ENCODE measurements at regions not wholly inside any gene's neighbourhood (a gene's known extent, or its start where the extent isn't known, plus 50 kb on each side); places are given as distances from the start of the nearest gene placed in this dataset.
A peak's percentile ranks its signal among the peaks of the same experiment; 100 is the strongest.

DNA sequence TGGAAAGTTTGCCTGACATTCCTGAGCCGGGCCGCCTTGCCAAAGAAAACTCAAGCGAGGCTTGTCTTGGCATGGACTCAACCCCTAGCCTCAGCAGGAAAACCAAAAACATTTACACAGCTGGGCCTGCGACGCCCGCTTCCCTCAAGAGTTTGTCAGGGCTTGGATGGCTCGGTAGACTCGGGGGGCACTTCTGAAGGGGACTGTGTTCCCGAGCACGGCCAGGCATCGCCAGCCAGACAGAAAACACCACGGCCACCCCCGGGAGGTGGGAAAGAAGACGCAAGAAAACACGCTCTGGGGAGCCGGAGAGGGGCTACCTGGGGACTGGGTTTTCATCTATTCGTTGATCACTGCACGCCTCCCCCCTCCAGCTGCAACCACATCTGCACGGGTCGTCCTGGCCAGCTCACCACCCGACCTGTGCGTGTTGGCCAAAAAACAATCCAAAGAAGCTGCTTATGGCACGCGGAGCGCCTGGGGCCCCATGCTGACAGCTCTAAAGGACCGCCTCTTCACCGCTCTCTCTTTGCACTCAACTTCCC is 380.7 kb downstream of the MN1 start:
- peak; percentile 55 for DNase-seq (ENCODE audit: low spot score)

GRCh38 chr22:27422442-27422841 is 379.1 kb downstream of the MN1 start:
- no peak for DNase-seq (ENCODE audit: low spot score)

DNA sequence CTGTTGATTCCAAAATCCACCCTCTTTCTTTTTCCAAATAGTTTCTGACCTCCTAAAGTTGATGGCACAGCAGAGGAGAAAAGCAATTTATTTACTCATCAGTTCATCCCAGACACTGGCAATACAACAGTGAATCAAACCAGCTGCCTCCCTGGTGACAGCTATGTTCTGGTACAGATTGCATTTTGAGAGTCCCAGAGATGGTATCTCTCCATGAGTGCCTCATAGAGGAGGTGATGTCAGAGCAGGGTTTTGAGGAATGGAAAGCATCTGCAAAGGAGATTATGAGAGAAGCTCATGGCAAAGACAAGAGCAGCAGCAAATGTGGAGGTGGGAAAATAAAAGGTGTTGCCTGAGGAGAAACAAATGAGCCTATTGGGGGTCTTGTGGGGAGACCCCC is 377.2 kb downstream of the MN1 start:
- no peak for DNase-seq (ENCODE audit: low spot score)

DNA sequence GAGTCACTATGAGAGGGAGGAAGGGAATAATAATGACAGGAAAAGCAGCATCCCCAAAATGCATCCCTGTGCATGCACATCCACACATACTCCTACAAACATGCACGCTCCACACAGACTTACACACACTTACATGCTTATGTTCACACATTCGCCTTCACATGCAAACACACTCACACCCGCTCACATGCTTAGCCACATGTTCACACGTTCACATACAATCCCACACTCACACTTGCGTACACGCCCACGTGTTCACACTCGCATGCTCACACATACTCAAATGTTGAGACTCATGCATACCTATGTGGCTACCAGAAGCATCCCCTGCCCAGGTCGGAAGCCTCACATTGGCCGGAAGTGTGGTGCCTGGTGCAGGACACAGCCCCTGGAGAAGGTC is 372.1 kb downstream of the MN1 start:
- DNase-seq (ENCODE audit: low spot score) = no peak

DNA sequence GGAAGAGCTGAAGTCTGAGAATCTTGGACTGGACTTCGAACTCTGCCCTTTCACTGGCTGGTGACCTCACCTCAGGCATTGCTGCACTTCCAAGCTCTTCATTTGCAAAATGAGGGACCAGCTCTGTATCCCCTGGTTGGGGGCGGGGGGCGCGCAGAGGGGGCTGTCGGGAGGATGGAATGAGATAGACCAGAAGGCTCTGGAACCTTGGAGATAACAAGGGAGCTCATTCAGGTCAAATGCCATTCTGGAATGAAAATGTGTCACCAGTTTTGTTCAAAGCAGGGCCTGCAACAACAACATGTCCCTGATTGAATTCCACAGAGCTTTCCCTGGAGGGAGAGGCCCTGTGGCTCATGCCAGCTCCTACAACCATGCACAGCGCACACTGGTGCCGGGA is 370.5 kb downstream of the MN1 start:
- no peak for DNase-seq (ENCODE audit: low spot score)

- DNase-seq (ENCODE audit: low spot score) = no peak
Observed at GRCh38 chr22:27431896-27432295, 369.7 kb downstream of the MN1 start.

- DNase-seq (ENCODE audit: low spot score) = no peak
Observed at GRCh38 chr22:27433099-27433498, 368.5 kb downstream of the MN1 start.

- DNase-seq (ENCODE audit: low spot score) = no peak
Observed at GRCh38 chr22:27433585-27434190, 367.9 kb downstream of the MN1 start.

DNA sequence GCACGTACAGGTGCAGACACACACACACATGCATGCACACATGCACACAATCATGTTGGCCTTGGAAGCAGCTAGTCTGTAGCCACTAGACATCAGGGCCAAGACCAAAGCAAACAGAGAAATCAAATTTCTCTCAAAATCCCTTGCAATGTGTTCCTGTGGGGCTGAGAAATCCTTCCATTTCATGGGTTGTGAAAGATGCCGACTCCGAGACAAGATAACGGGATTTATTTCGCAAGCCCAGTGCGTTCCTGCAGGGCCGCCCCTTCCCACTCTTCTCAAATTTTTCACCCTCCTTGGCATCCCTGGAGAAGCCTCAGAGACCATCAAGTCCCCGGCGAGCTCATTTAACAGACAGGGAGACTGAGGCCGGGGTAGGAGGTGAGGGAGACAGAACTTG is 366.7 kb downstream of the MN1 start:
- no peak for DNase-seq (ENCODE audit: low spot score)

GRCh38 chr22:27435844-27436576 is 365.5 kb downstream of the MN1 start:
- no peak for DNase-seq (ENCODE audit: low spot score)

DNA sequence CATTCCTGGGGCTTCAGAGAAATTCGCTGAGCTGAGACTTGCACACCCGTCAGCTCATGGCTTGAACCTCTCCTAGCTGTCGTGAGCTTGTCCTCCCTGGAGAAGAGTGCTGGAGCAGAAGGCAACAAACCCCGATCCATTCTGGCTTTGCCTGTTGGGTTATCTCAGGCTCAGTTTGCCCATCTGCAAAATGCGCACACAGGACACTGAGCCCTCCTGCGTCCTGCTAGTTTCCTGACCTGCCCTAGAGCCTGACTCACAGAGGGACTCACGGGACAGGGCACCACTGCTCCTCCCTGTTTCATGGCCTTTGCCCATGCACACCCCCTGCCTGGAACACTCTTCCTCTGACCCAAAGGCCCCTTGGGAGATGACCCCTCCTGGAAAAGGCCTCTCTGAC is 365.0 kb downstream of the MN1 start:
- DNase-seq (ENCODE audit: low spot score) = no peak

DNA sequence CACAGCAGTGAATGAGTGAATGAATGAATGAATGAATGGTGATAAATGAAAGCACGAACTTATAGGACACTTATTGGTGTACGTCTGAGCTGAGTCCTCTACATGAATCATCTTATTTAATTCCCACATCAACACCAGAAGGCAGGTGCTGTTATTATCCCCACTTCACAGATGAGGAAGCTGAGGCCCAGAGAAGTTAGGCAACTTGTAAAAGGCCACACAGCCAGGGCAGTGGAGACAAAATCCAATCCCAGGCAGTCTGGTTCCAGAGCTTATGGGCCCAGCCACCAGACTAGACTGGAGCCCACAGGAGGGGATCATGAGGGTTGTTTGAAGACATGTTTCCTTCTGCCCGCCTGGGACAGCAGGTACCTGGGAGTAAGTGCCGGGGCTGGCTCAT is 364.0 kb downstream of the MN1 start:
- no peak for DNase-seq (ENCODE audit: low spot score)

DNA sequence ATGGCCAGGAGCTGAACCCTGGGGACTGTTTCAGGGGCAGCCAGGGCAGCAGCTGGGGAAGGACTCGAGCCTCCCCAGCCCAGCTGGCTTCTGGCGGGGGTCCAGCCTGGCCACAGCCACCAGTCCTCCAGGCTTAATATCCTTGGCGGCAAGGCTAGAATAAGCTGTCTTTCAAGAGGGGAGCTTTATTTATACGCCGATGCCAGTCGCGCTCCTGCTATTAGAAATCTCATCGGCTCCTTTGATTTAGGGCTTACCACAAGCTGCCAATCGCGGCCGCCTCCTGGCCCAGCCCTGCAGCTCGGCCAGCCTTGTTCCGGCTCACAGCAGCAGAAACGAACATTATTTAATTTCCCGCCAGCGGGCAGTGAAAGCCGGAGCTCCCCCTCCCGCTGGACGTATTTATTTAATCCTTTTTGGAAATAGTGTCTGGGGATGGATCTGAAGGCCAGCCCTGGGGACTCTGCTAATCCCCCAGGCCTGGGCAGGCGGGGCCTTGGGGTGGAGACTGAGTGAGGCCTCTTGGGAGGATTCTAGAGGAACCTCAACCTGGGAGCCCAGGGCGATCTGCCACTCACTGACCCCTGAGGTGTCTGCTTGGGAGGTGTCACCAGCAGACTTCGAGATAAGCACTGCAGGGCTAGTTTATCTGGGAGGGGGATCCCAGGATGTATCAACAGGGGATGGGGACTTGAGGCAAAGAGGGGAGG is 363.1 kb downstream of the MN1 start:
- DNase-seq (ENCODE audit: low spot score) = peak; percentile 35

DNA sequence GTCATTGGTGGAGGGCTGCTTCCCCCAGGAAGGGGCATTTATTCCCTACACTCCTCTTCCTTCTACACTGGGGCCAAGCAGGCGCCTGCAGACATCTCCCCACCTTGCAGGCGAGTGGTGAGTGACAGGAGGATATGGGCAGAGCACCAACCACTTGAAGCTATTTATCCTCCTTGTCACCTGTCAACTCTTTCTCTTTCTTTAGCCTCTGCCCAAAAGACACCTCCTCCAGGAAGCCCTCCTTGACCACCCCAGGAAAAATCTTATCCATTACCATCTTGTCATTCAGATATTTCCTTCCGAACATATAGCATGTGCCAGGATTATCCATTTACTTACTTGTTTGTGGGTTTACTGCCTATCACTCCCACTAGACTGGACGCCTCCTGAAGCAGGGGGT is 362.4 kb downstream of the MN1 start:
- no peak for DNase-seq (ENCODE audit: low spot score)

DNA sequence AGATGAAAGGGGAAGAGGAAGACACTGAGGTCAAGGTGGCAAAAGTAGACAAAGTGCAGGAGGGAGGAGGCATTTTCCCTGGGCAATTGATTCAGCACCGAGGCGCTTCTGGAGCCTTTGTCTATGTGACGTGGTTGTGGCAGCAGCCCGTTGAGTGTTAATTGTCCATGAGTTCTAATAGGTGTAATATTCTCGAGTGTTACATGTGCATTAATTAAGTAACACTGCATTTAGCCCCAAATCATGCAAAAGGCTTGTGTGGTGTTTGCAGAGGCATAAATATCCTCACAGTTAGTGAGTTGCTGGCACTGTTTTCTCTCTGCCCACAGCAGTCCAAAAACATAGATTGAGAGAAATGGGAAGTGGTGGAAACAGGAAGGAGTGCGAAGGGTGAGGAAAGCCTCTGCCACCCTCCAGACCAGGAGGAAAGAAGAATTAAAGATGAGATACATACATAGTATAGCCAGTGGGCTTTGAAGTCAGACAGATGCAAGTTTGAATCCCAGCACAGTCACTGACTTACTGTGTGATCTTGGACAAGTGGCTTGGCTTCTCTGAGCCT is 361.2 kb downstream of the MN1 start:
- DNase-seq (ENCODE audit: low spot score) = no peak

DNA sequence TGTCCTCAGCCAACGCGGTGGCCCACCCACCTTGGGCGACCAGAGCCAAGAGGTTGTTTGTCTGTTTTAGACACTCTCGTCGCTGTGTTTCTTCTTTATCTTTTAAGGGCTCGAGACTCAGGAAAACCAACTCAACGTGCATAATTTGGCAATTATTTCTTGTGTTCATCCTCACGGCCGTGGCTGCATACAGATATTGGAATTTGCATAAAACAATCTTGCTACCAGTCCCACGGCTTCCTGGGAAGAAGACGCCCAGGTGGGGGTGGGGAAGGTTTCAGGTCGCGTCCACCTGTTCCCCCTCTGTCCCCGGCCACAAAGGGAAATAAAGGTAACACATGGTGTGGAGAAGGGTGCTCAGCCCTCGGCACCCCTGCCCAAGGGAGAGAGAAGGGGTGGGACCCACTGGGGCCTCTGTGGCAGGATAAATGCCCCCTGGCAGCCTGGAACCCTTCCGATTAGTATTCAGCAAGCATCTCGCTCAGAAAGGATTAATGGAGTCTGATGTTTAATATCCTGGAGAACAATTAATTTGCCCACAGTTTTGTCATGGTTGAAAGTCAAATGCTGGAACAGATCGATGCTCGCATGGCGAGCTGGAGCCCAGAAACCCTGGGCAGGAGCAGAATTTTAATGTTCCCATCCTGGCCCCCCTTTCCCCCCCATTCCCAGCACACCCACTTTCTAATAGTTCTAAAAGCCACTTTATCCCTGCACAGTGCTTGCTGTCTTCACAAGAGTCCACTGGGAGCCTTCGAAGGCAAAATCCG is 359.7 kb downstream of the MN1 start:
- no peak for DNase-seq (ENCODE audit: low spot score)

DNA sequence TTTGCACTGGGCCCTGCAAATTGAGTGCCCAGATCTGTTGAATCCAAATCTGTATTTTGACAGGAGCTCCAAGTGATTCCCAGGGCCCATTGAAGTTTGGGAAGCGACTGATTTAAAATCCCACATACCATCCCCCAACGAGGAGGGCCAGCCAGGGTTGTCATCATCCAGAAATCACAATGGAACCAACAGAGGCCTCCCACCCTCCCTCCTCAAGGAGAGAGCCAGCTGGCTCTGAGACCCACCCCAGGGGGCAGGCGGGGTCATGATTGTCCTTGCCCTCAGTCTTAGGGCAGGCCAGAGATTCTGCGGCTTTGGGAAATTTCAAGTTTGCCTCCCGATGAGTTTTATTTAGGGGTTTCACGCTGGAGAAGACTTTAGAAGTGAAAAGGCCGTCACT is 358.2 kb downstream of the MN1 start:
- DNase-seq (ENCODE audit: low spot score) = no peak

DNA sequence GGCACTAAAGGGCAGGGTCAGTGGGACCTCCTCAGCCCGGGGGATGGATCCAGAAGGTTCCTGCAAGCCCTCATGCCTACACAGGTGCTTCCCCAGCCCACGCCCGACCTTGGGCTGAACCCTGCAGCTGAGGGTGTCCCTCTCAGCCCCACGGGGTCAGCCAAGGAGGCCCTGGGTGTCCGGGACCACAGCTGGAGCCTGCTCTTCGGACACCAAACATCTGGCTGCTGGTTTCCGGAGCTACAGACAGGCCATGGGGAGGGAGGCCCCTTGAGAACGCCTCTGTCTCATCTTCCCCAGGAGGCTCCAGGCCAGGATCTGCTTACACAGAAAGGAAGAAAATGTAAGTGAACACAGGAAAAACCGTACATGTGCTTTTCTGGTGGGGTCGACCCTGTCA is 355.7 kb downstream of the MN1 start:
- no peak for DNase-seq (ENCODE audit: low spot score)

GRCh38 chr22:27447289-27447688 is 354.3 kb downstream of the MN1 start:
- DNase-seq (ENCODE audit: low spot score) = no peak

DNA sequence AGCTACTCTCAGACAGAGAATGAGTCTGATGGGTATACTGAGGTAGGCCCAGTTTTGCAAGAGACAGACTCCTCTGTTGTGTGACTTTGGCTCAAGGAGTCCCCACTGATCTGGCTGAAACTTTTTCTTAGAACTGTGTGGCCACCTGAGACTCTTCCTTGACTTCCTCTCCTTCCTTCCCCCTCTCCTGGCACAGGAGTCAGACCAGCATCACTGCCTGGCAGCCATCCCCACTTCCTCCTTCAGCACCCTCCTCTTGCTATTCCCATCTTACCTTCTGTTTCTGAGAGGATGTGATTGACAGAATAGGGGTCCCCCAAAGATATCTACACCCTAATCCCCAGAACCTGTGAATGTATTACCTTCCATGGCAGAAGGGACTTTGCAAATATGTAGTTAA is 351.1 kb downstream of the MN1 start:
- DNase-seq (ENCODE audit: low spot score) = no peak

DNA sequence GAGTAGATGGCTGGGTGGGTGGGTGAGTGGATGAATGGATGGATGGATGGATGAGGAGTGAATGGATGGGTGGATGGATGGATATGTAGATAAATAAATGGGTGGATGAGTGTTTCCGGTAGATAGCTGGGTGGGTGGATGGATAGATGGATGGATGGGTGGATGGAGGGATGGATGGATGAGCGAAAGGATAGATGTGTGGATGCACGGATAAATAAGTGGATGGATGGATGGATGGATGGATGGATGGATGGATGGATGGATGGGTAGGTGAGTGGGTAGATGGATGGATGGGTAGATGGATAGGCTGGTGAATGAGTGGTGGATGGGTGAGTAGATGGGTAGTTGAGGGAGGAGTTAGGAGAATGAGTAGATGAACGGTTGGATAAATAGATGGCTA is 349.3 kb downstream of the MN1 start:
- DNase-seq (ENCODE audit: low spot score) = no peak

- DNase-seq (ENCODE audit: low spot score) = no peak
Observed at GRCh38 chr22:27452922-27453321, 348.6 kb downstream of the MN1 start.
